ENCODE measurements at regions not wholly inside any gene's neighbourhood (a gene's known extent, or its start where the extent isn't known, plus 50 kb on each side); places are given as distances from the start of the nearest gene placed in this dataset.

- BruUV-seq (replicated peaks) = no TSS peak
- TF ChIP-seq FOS (IDR thresholded peaks at IDR 0.05; ENCODE audit: low read depth, low read length) (no peak), POLR2A (IDR thresholded peaks at IDR 0.05; ENCODE audit: low read depth, low read length) (no peak), RAD21 (IDR thresholded peaks at IDR 0.05; ENCODE audit: low read length) (no peak)
- in situ Hi-C loops (cut with MboI; ENCODE audit: low sequenced_read_pairs) = no loop called here
Measured at GRCh38 chr7:118013252-118014010, 140.2 kb upstream of the CTTNBP2 start.

More at GRCh38 chr7:118013252-118014010, 140.2 kb upstream of the CTTNBP2 start:
- Histone ChIP-seq H3K9me1 (ENCODE audit: insufficient read depth, low read length) (no peaks in the 10 kb centered on the region), H3K4me1 (ENCODE audit: control insufficient read depth, insufficient read depth, low read length) (no peaks in the 10 kb centered on the region), H4K5ac (ENCODE audit: low read depth, low read length) (no peak overlapping the region), H2BK15ac (ENCODE audit: low read depth, low read length) (no peak overlapping the region), H4K20me1 (ENCODE audit: insufficient read depth, low read length) (no peaks in the 10 kb centered on the region), H3K4me3 (ENCODE audit: insufficient read depth, low read depth, low read length) (no peak overlapping the region), H3K79me1 (ENCODE audit: low read depth in 1 of 2, low read length in 2 of 2) (no peaks in the 10 kb centered on the region), H4K8ac (ENCODE audit: low read depth in 2 of 2, low read length in 2 of 2) (no peak overlapping the region), H2BK120ac (ENCODE audit: low read depth, low read length) (no peak overlapping the region), H3K14ac (replicated peaks; ENCODE audit: low read depth, low read length) (no peak overlapping the region), H3K4me2 (ENCODE audit: low read depth, low read length) (no peak overlapping the region), H3K23ac (ENCODE audit: low read depth, low read length) (no peak overlapping the region), H2AK5ac (ENCODE audit: low read depth, low read length) (no peak overlapping the region), H2AK9ac (replicated peaks; ENCODE audit: low read depth, low read length, poor library complexity) (no peak overlapping the region), H4K91ac (ENCODE audit: insufficient read depth, low read depth, low read length) (no peak overlapping the region), H2BK5ac (ENCODE audit: low read depth, low read length, poor library complexity, severe bottlenecking) (no peak overlapping the region), H3K9ac (ENCODE audit: low read depth, low read length) (no peak overlapping the region), H3K36me3 (ENCODE audit: control insufficient read depth, insufficient read depth, low read length) (no peaks in the 10 kb centered on the region), H3K9me3 (ENCODE audit: control insufficient read depth, insufficient read depth, low read length) (no peaks in the 10 kb centered on the region), H3K56ac (ENCODE audit: extremely low read depth, insufficient read depth, low read length) (no peak overlapping the region), H2AFZ (replicated peaks; ENCODE audit: low read length, poor library complexity) (no peak overlapping the region), H3K27ac (ENCODE audit: insufficient read depth, low read length) (no peak overlapping the region), H2BK20ac (ENCODE audit: low read depth, low read length) (no peak overlapping the region), H3K27me3 (ENCODE audit: control insufficient read depth, insufficient read depth, low read length) (no peaks in the 10 kb centered on the region), H3K4ac (ENCODE audit: low read depth, low read length) (no peak overlapping the region), H3K18ac (ENCODE audit: low read depth, low read length) (no peak overlapping the region)
- intact Hi-C loops (cut with micrococcal nuclease) (no loop called here), dilution Hi-C loops (cut with HindIII; ENCODE audit: low sequenced_read_pairs, unreplicated experiment) (no loop called here)
- ChIA-PET POLR2A (ENCODE audit: unreplicated experiment) (no interaction called here), CTCF (interaction anchor here (1.0 kb wide), 1 partner anchor 13 kb away, joined by 3 read pairs; no protein-coding TSS in a partner anchor)
- DNase-seq = no peak
- WGBS, 2 experiments (ENCODE audit: extremely low coverage in 2 of 2, insufficient read length in 1 of 2) = no CpG with 5 or more reads among the region's 2 CpGs
- ATAC-seq (ENCODE audit: low read depth) = no peak

Measured in IMR-90 (cell line).